GM12892 (cell line): ENCODE measurements at regions not wholly inside any gene's neighbourhood (a gene's known extent, or its start where the extent isn't known, plus 50 kb on each side); places are given as distances from the start of the nearest gene placed in this dataset.

ENCODE experiments used
- POLR2A ChIP-seq: IDR thresholded peaks from 2 replicates; pipeline ENCODE4 v1.6.1; 2011; ENCODE audit warnings: low read depth, low read length, control low read depth
- POLR2AphosphoS5 ChIP-seq: IDR thresholded peaks from 2 replicates; pipeline ENCODE4 v1.6.1; 2011; ENCODE audit warnings: low read depth, low read length, control low read depth

DNA sequence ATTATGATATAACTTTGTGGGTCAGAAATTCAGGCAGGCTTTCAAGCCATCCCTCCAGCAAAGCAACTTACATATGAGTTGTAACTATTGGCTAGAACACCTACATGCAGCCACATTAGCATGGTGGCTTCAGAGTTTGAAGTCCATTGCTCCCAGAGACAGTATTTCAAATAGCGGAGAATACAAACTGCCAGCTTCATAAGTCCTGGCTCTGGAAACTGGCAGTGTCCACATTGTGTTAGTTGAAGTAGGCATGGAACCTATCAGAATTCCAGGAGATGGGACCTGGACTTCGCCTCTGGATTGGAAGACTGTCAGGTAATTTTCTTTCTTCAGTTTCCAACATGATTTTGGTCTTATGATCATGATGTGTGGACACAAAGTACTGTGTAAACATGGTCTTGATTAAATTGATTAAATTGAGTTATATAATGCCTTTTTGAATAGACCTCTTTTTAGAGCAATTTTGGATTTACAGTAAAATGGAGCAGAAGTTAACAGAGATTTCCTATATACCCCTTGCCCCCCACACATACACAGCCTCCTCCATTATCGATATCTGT, 209.9 kb upstream of the NAV2 start:
- TF ChIP-seq POLR2A (no peak), POLR2AphosphoS5 (no peak)
